ENCODE measurements at regions not wholly inside any gene's neighbourhood (a gene's known extent, or its start where the extent isn't known, plus 50 kb on each side); places are given as distances from the start of the nearest gene placed in this dataset.

DNA sequence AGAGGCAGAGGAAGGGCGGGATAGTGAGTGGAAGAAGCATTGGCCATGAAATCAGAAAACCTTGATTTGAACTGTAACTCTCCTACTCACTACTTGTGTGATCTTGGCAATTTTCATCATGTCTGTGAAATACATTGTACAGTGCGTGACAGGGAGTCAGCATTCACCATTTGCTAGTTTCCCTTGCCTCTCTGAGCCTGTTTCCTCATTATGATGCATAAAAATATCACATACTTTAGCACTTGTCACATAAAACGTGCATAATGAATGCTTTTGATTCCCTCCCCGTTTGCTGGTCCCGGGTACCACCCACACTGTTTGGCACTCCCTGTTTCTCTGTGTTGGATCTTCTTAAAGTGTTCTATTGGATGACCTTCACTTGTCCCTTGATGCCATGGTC, 101.1 kb upstream of the FRMD6 start:
- Histone ChIP-seq H3K4me3 (no peak overlapping the region), H3K27me3 (ENCODE audit: low read depth) (no peaks in the 10 kb centered on the region), H3K4me1 (peaks cover 5% of the 10 kb centered on the region), H3K27ac (no peak overlapping the region), H3K36me3 (no peaks in the 10 kb centered on the region), H3K9me3 (no peaks in the 10 kb centered on the region)
- intact Hi-C loops (cut with DNase I) = no loop called here
- ATAC-seq (no peak), DNase-seq (no peak)
- no peak for TF ChIP-seq CTCF (IDR thresholded peaks at IDR 0.05)

DNA sequence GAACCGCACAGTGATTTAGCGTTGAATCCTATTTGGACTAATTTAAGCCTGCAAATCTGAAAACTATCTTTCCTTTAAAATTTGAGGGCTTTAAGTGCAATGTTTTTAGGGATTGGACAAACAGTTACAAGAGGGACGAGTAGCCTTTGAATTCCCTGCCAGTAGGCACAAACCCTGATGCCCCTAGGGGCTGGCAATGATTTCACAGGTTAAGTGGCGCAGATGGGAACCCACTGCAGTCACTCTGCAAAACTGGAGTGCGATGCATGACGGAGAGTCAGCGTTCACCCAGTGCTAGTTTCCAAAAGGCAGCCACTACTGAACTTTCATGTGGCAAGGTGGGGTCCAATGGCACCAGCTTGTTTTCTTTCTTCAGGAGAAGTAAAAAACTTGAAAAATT, 99.4 kb upstream of the FRMD6 start:
- Histone ChIP-seq H3K4me1 (peaks cover 5% of the 10 kb centered on the region), H3K4me3 (no peak overlapping the region), H3K36me3 (no peaks in the 10 kb centered on the region), H3K27me3 (ENCODE audit: low read depth) (no peaks in the 10 kb centered on the region), H3K9me3 (no peaks in the 10 kb centered on the region), H3K27ac (no peak overlapping the region)
- DNase-seq (no peak), ATAC-seq (no peak)
- no peak for TF ChIP-seq CTCF (IDR thresholded peaks at IDR 0.05)
- intact Hi-C loops (cut with DNase I) = no loop called here

DNA sequence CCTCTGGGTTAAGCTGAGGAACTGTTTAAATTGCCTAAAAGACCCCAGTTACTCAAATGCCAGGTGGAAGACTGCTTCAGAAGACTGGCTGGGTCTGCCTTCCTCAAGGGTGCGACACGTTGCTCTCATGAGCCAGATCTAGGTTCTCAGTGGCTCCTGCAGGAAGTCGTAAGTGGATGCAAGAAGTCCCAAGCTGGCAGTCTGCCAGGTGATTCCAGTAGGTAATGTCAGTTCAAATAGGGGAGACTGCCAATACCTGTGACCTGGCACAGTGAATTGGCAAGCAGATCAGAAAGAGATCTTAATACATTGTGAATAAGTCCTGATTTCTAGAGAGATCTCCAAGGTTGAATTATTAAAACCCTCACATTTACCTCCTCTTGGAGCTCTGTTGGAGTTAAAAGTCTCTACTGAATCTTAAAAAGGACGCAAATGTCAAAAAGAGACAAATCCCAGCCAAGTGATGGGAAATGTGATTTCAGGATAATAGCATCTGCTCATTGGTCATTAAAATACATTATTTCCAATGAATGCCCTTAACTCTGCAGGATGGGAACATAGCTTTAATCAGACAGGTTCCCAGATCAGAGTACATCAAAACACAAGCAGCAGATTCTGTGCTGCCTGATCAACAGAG, 98.8 kb upstream of the FRMD6 start:
- Histone ChIP-seq H3K4me3 (no peak overlapping the region), H3K27ac (no peak overlapping the region), H3K27me3 (ENCODE audit: low read depth) (no peaks in the 10 kb centered on the region), H3K9me3 (no peaks in the 10 kb centered on the region), H3K4me1 (peaks cover under 1% of the 10 kb centered on the region), H3K36me3 (no peaks in the 10 kb centered on the region)
- TF ChIP-seq CTCF (IDR thresholded peaks at IDR 0.05) = no peak
- ATAC-seq (no peak), DNase-seq (no peak)
- intact Hi-C loops (cut with DNase I) = no loop called here

DNA sequence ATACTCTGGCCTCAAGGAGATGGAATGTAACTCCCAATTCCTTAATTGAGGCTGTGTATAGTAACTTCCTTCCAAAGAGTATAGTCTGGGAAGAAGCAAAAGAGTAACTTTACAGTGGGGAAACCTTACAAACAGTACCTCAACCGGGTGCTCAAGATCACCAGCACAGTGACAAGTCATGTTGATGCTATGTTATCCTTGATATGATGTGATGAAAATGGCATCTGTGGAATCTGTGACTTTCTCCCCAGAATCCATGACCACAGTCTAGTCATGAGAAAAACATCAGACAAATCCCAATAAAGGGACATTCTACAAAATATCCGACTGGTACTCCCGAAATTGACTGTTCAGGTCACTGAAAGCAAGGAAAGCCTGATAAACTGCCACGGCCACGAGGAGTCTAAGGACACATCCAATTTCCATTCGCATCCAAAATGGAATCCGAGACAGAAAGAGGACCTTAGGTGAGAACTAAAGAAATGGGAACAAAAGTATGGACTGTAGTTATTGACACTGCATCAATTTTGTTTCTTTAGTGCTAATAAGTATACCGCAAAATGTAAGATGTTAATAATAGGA, 97.3 kb upstream of the FRMD6 start:
- ATAC-seq (no peak), DNase-seq (no peak)
- intact Hi-C loops (cut with DNase I) = no loop called here
- Histone ChIP-seq H3K27me3 (ENCODE audit: low read depth) (no peaks in the 10 kb centered on the region), H3K27ac (no peak overlapping the region), H3K4me1 (no peaks in the 10 kb centered on the region), H3K36me3 (no peaks in the 10 kb centered on the region), H3K9me3 (no peaks in the 10 kb centered on the region), H3K4me3 (no peak overlapping the region)
- TF ChIP-seq CTCF (IDR thresholded peaks at IDR 0.05) = no peak

DNA sequence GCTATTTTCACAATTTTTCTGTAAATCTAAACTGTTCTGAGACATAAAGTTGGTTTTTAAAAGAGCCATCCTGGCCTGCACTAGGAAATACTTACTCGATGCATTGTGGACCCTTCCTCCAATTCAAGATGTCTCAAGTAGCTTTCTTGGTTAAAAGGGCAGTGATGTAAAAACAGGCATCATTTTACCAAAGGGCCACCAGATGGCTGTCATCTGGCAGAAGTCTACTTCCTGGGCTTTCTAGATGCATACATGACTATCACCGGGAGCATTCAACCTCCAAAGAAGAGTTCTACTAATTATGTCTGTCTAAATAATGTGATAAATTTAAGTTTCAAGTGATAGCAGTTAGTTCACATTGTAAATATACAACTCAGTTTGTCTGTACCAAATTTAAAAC, 96.8 kb upstream of the FRMD6 start:
- no peak for DNase-seq
- Histone ChIP-seq H3K27me3 (ENCODE audit: low read depth) (no peaks in the 10 kb centered on the region), H3K27ac (no peak overlapping the region), H3K9me3 (no peaks in the 10 kb centered on the region), H3K4me3 (no peak overlapping the region), H3K4me1 (no peaks in the 10 kb centered on the region), H3K36me3 (no peaks in the 10 kb centered on the region)
- no peak for ATAC-seq
- TF ChIP-seq CTCF (IDR thresholded peaks at IDR 0.05) = no peak
- intact Hi-C loops (cut with DNase I) = no loop called here
